ENCODE measurements at regions not wholly inside any gene's neighbourhood (a gene's known extent, or its start where the extent isn't known, plus 50 kb on each side); places are given as distances from the start of the nearest gene placed in this dataset.

- H3K36me3 Mint-ChIP-seq, result no peaks in the 10 kb centered on the region
- peaks cover 0 to 2% (median 0%) of the 10 kb centered on the region in 3 donors for H3K4me1 Mint-ChIP-seq
- no peaks in the 10 kb centered on the region for H3K9me3 Mint-ChIP-seq
- H3K27ac Mint-ChIP-seq, result no peak overlapping the region
- H3K27me3 Mint-ChIP-seq, result peaks cover 2% of the 10 kb centered on the region
- H3K4me3 Mint-ChIP-seq, result no peak overlapping the region
These were observed 354.2 kb upstream of the ACVR2A start for GRCh38 chr2:147490401-147491261.

- Mint-ChIP-seq H3K4me3 (no peak overlapping the region), H3K4me1 (peaks cover 0 to 2% (median 0%) of the 10 kb centered on the region in 3 donors), H3K36me3 (no peaks in the 10 kb centered on the region), H3K27ac (no peak overlapping the region), H3K27me3 (peaks cover 2% of the 10 kb centered on the region), H3K9me3 (no peaks in the 10 kb centered on the region)
These were observed 356.4 kb upstream of the ACVR2A start for GRCh38 chr2:147488472-147488871.

GRCh38 chr2:147487978-147488289 is 356.9 kb upstream of the ACVR2A start:
- peaks cover 2% of the 10 kb centered on the region for H3K27me3 Mint-ChIP-seq
- H3K27ac Mint-ChIP-seq, result no peak overlapping the region
- no peaks in the 10 kb centered on the region for H3K36me3 Mint-ChIP-seq
- peaks cover 0 to 2% (median 0%) of the 10 kb centered on the region in 3 donors for H3K4me1 Mint-ChIP-seq
- no peaks in the 10 kb centered on the region for H3K9me3 Mint-ChIP-seq
- H3K4me3 Mint-ChIP-seq, result no peak overlapping the region

GRCh38 chr2:147487286-147487977 is 357.4 kb upstream of the ACVR2A start:
- H3K27ac Mint-ChIP-seq, result peak overlapping the region in 1 of 3 donors; percentile 47
- H3K4me1 Mint-ChIP-seq, result peaks cover 0 to 2% (median 0%) of the 10 kb centered on the region in 3 donors
- H3K9me3 Mint-ChIP-seq, result no peaks in the 10 kb centered on the region
- no peak overlapping the region for H3K4me3 Mint-ChIP-seq
- H3K27me3 Mint-ChIP-seq, result peaks cover 2% of the 10 kb centered on the region
- no peaks in the 10 kb centered on the region for H3K36me3 Mint-ChIP-seq

GRCh38 chr2:147485210-147485851 is 359.5 kb upstream of the ACVR2A start:
- Mint-ChIP-seq H3K4me1 (peaks cover 0 to 2% (median 0%) of the 10 kb centered on the region in 3 donors), H3K4me3 (no peak overlapping the region), H3K9me3 (no peaks in the 10 kb centered on the region), H3K27me3 (peaks cover 2% of the 10 kb centered on the region), H3K36me3 (no peaks in the 10 kb centered on the region), H3K27ac (no peak overlapping the region)

GRCh38 chr2:147483911-147484310 is 360.9 kb upstream of the ACVR2A start:
- Mint-ChIP-seq H3K9me3 (no peaks in the 10 kb centered on the region), H3K4me3 (no peak overlapping the region), H3K27me3 (no peaks in the 10 kb centered on the region), H3K27ac (no peak overlapping the region), H3K36me3 (no peaks in the 10 kb centered on the region), H3K4me1 (no peaks in the 10 kb centered on the region)

- Mint-ChIP-seq H3K27ac (no peak overlapping the region), H3K36me3 (no peaks in the 10 kb centered on the region), H3K9me3 (no peaks in the 10 kb centered on the region), H3K4me1 (no peaks in the 10 kb centered on the region), H3K27me3 (no peaks in the 10 kb centered on the region), H3K4me3 (no peak overlapping the region)
These were observed 361.7 kb upstream of the ACVR2A start for GRCh38 chr2:147482916-147483669.

GRCh38 chr2:147482111-147482895 is 362.5 kb upstream of the ACVR2A start:
- Mint-ChIP-seq H3K27me3 (no peaks in the 10 kb centered on the region), H3K27ac (no peak overlapping the region), H3K36me3 (no peaks in the 10 kb centered on the region), H3K4me3 (no peak overlapping the region), H3K4me1 (no peaks in the 10 kb centered on the region), H3K9me3 (no peaks in the 10 kb centered on the region)

- Mint-ChIP-seq H3K36me3 (no peaks in the 10 kb centered on the region), H3K9me3 (no peaks in the 10 kb centered on the region), H3K4me1 (no peaks in the 10 kb centered on the region), H3K4me3 (no peak overlapping the region), H3K27ac (no peak overlapping the region), H3K27me3 (peaks cover 2% of the 10 kb centered on the region)
These were observed 365.5 kb upstream of the ACVR2A start for GRCh38 chr2:147479358-147479757.

GRCh38 chr2:147473075-147473474 is 371.8 kb upstream of the ACVR2A start:
- no peaks in the 10 kb centered on the region for H3K36me3 Mint-ChIP-seq
- no peaks in the 10 kb centered on the region for H3K9me3 Mint-ChIP-seq
- no peaks in the 10 kb centered on the region for H3K4me1 Mint-ChIP-seq
- no peak overlapping the region for H3K27ac Mint-ChIP-seq
- peaks cover 2% of the 10 kb centered on the region for H3K27me3 Mint-ChIP-seq
- no peak overlapping the region for H3K4me3 Mint-ChIP-seq

GRCh38 chr2:147471126-147471525 is 373.7 kb upstream of the ACVR2A start:
- peaks cover 2% of the 10 kb centered on the region for H3K27me3 Mint-ChIP-seq
- H3K4me3 Mint-ChIP-seq, result no peak overlapping the region
- no peaks in the 10 kb centered on the region for H3K36me3 Mint-ChIP-seq
- no peaks in the 10 kb centered on the region for H3K9me3 Mint-ChIP-seq
- H3K27ac Mint-ChIP-seq, result no peak overlapping the region
- no peaks in the 10 kb centered on the region for H3K4me1 Mint-ChIP-seq

- Mint-ChIP-seq H3K9me3 (no peaks in the 10 kb centered on the region), H3K27me3 (no peaks in the 10 kb centered on the region), H3K4me3 (no peak overlapping the region), H3K27ac (no peak overlapping the region), H3K36me3 (no peaks in the 10 kb centered on the region), H3K4me1 (no peaks in the 10 kb centered on the region)
These were observed 375.4 kb upstream of the ACVR2A start for GRCh38 chr2:147469471-147469870.

- Mint-ChIP-seq H3K27me3 (no peaks in the 10 kb centered on the region), H3K9me3 (no peaks in the 10 kb centered on the region), H3K27ac (no peak overlapping the region), H3K4me1 (no peaks in the 10 kb centered on the region), H3K4me3 (no peak overlapping the region), H3K36me3 (no peaks in the 10 kb centered on the region)
These were observed 375.9 kb upstream of the ACVR2A start for GRCh38 chr2:147468963-147469362.

GRCh38 chr2:147468349-147468748 is 376.5 kb upstream of the ACVR2A start:
- Mint-ChIP-seq H3K36me3 (no peaks in the 10 kb centered on the region), H3K4me1 (no peaks in the 10 kb centered on the region), H3K27me3 (no peaks in the 10 kb centered on the region), H3K27ac (no peak overlapping the region), H3K9me3 (no peaks in the 10 kb centered on the region), H3K4me3 (no peak overlapping the region)
